ENCODE measurements at regions not wholly inside any gene's neighbourhood (a gene's known extent, or its start where the extent isn't known, plus 50 kb on each side); places are given as distances from the start of the nearest gene placed in this dataset.

DNA sequence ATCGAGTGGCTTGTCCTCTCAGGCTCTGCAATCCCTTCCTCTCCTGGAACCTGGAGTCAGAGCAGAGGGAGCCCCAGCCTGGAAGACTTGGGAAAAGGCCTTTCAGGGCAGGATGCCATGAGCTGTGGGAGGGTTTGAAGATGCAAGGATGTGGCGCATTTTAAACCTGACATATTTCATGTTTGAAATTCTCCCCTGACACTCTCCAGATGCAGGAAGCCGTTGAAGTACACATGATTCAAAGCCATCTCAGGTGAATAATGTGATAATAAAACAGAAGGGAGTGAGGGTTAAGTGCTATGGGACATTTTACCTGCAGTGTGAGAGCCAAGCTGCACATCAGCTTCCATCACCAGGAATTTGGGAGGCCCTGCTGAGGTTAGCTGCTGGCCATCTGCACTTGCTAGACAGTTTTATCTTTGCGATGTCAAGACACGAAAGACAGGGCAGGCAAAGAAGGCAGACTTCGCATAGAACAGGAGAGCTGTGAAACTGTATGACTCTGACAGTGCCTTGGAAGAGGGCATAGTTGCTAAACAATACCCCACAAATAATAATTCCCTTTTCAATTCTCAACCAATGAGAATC is 159.1 kb upstream of the GDF10 start:
- TF ChIP-seq YY1 (IDR thresholded peaks at IDR 0.05; ENCODE audit: insufficient read depth, insufficient read length): no peak
- no peak for TF ChIP-seq SUZ12 (IDR thresholded peaks at IDR 0.05; ENCODE audit: extremely low read depth, insufficient read depth, insufficient read length)

Data from NT2/D1 (cell line).